ENCODE measurements at regions not wholly inside any gene's neighbourhood (a gene's known extent, or its start where the extent isn't known, plus 50 kb on each side); places are given as distances from the start of the nearest gene placed in this dataset.

DNA sequence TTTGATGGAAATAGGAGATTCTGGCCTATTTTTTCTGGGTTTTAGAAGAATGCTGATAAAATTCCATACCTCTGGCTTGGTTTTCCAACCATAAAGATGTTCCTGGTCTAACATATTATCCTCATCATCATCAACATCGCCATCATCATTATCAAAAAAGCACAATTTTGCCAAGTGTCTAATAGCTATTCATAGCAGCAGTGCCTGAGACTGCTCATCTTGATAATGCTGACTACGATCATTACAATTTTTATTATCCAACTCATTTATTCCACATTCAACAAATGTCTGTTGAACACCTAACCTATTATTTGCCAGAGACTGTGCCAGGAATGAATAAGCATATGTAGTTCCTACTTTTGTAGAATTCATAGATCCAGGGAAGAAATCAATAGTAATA, 303.5 kb upstream of the GATB start:
- TF ChIP-seq ZFP30 (CRISPR knock-in tag; IDR thresholded peaks at IDR 0.05) (no peak), TOX (CRISPR knock-in tag; IDR thresholded peaks at IDR 0.05; ENCODE audit: borderline replicate concordance) (no peak), OSR1 (CRISPR knock-in tag; IDR thresholded peaks at IDR 0.05) (no peak), ARNTL (CRISPR knock-in tag; IDR thresholded peaks at IDR 0.05; ENCODE audit: borderline replicate concordance, low read depth) (no peak), ZFP3 (CRISPR knock-in tag; IDR thresholded peaks at IDR 0.05) (no peak), BACH2 (CRISPR knock-in tag; IDR thresholded peaks at IDR 0.05; ENCODE audit: borderline replicate concordance) (no peak), GLIS3 (CRISPR knock-in tag; IDR thresholded peaks at IDR 0.05) (no peak), ESRRG (CRISPR knock-in tag; IDR thresholded peaks at IDR 0.05) (no peak), ZC3H10 (CRISPR knock-in tag; IDR thresholded peaks at IDR 0.05) (no peak)
- TF ChIP-seq, protein P1, sequence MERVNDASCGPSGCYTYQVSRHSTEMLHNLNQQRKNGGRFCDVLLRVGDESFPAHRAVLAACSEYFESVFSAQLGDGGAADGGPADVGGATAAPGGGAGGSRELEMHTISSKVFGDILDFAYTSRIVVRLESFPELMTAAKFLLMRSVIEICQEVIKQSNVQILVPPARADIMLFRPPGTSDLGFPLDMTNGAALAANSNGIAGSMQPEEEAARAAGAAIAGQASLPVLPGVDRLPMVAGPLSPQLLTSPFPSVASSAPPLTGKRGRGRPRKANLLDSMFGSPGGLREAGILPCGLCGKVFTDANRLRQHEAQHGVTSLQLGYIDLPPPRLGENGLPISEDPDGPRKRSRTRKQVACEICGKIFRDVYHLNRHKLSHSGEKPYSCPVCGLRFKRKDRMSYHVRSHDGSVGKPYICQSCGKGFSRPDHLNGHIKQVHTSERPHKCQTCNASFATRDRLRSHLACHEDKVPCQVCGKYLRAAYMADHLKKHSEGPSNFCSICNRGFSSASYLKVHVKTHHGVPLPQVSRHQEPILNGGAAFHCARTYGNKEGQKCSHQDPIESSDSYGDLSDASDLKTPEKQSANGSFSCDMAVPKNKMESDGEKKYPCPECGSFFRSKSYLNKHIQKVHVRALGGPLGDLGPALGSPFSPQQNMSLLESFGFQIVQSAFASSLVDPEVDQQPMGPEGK (CRISPR knock-in tag; IDR thresholded peaks at IDR 0.05; ENCODE audit: borderline replicate concordance): no peak
- TF ChIP-seq, protein P2, sequence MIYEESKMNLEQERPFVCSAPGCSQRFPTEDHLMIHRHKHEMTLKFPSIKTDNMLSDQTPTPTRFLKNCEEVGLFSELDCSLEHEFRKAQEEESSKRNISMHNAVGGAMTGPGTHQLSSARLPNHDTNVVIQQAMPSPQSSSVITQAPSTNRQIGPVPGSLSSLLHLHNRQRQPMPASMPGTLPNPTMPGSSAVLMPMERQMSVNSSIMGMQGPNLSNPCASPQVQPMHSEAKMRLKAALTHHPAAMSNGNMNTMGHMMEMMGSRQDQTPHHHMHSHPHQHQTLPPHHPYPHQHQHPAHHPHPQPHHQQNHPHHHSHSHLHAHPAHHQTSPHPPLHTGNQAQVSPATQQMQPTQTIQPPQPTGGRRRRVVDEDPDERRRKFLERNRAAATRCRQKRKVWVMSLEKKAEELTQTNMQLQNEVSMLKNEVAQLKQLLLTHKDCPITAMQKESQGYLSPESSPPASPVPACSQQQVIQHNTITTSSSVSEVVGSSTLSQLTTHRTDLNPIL (CRISPR knock-in tag; IDR thresholded peaks at IDR 0.05; ENCODE audit: low read depth): no peak
